ENCODE measurements at regions not wholly inside any gene's neighbourhood (a gene's known extent, or its start where the extent isn't known, plus 50 kb on each side); places are given as distances from the start of the nearest gene placed in this dataset.
"Not testable (repeated sequence)": the region's sequence is repeated elsewhere in the genome, so short reads cannot be mapped to it uniquely, and the experiment has no call there.

DNA sequence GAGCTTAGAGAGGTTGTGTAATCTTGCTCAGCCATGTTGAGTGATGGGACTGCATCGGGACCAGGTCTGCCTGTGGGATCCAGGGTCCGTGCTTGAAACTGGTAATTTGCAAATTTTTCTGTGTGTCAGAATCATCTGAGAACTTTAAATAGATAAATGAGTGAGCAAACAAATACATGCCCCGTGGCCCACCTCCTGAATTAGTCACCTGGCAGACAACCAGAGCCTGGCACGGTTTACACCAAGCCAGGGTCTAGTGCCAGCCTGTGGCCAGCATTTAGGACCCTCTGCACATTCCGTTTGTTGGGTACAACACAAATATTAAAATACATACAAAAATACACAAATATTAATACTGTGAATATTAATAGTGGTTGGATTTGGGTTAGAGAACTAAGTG lies 90.6 kb upstream of the STOX2 start:
- DNase-seq (ENCODE audit: low spot score): no peak

DNA sequence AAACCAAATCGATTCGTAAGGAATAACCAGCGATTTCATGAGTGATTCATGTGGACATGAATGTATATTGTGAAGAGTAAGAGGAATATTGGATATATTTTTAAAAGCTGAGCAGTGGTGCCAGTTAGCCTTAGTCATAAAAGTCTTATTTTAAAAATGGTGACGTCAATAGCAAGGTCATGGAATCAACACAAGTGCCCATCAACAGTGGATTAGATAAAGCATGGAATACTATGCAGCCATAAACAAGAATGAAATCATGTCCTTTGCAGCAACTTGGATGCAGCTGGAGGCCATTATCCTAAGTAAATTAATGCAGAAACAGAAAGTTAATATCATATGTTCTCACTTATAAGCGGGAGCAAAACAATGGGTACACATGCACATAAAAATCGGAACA lies 89.0 kb upstream of the STOX2 start:
- no peak for DNase-seq (ENCODE audit: low spot score)

DNA sequence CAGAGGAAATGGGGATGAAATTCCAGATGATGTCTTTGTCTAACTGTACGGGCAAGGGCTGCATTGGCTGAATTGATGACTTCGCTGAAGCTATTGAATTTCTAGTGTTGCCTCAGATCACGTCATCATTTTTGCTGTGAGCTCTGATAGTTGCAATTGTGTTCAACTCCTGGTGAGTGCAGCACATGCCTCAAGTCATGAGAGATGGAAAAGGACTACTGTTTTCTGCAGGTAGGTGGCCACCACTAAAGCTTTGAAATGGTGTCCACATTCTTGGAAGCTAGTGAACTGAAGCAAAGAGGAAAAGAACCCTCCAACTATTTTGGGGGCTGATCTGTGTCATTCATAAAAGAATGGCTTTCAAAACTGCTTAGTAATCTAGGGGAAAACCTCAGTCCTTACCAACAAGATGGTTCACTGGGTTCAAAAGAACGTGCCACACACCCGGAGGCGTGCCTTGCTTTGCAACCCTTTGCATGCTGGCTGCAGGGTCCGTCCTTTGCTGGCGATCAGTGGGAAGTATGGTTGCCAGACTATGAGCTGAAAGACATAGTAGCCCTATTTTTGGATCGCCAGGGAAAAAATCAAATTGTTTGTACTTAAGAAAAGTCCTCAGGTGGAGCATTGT lies 88.1 kb upstream of the STOX2 start:
- DNase-seq (ENCODE audit: low spot score): no peak

DNA sequence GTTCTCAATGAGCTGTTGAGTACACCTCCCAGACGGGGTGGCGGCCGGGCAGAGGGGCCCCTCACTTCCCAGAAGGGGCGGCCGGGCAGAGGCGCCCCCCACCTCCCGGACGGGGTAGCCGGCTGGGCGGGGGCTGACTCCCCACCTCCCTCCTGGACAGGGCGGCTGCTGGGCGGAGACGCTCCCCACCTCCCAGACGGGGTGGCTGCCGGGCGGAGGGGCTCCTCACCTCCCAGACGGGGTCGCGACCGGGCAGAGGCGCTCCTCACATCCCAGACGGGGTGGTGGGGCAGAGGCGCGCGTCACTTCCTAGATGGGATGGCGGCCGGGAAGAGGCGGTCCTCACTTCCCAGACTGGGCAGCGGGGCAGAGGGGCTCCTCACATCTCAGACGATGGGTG lies 86.5 kb upstream of the STOX2 start:
- not testable (repeated sequence) for DNase-seq (ENCODE audit: low spot score)

DNA sequence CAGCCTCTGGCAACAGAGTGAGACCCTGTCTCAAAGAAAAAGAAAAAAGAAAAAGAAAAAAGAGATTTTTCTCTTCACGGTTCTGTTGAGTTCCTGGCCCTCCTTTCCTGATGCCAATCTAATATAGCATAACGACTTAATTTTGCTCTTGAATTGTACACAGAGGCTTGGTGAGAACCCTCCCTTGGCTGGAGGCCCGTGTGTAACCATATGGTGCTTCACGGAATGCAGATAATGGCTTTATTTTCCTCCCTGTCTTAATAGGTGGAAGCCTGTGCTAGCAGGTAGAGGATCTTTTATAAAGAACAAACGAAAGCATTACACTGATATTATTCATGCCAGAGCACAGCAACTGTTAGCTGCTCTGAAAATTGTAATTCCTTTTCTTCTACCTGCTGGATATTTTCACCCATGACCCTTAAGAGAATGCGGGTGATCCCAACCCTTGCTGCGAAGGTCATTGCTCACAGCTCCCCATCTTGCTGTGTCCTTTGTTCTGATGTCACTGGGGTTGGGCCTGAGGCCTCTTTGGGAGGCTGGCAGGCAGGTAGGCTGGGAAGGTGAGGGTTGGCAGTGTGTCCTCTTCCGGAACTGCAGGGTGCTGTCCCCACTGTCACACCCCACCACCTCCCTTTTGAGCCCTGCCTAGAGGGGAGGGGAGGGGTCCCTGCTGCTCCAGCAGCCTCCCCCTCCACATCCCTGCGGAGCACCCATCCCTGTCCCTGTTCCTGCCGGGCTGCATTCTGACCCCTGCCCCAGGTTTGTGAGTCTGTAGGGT lies 83.8 kb upstream of the STOX2 start:
- DNase-seq (ENCODE audit: low spot score): no peak

DNA sequence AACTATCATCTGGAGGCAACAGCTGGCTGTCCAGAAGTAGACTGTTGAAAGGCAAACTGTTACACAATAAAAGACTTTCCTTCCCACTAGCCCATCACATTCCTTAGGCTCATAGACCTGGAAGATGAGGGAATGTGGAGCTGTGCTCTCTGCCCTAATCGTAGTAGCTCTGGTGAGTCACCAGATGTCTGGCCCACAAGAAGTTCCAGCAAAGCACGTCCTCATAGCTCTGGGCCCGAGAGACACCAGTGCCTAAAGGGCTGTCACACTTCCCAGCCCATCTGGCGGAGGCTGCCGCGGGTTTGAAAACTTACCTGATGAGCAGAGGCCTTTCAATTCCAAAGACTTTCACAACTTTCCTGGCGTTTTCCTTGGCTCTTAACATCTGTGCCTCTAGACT lies 81.7 kb upstream of the STOX2 start:
- no peak for DNase-seq (ENCODE audit: low spot score)

DNA sequence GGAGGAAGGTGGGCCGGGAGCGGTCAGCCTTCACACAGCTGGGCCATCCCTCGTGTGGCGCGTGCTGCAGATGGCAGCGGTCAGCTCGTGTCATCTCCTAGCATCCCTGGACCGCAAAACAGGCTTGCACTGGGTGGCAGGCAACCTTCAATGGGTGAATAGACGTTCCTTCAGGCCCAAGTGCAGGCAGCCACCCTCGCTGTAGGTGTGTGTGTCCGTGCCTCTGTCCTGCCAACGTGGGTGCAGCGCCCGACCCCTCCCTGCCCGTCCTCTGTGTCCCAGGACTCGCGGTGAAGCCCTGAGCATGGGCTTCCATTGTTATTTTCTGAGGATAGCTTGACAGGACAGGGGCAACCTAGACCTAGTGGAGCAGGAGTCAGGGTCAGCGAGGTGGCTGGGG lies 79.8 kb upstream of the STOX2 start:
- DNase-seq (ENCODE audit: low spot score): no peak

DNA sequence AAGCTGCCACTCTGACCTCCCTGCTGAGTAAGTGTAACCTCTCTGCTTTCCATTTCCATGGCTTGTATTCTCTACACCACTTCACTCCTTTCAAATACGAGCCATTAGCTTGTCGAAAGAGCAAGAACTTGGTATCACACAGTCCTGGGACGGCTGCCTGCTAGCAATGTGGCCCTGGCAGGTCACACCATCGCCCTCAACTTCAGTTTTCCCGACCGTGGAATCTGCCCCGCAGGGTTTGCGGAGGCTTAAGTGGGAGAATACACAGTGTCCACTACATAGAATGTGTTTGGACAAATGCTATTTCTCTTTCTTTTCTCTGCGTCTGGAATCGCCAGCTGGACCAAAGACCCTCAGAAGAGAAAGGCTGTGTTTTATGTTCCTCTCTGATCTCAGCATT lies 78.6 kb upstream of the STOX2 start:
- DNase-seq (ENCODE audit: low spot score): no peak

DNA sequence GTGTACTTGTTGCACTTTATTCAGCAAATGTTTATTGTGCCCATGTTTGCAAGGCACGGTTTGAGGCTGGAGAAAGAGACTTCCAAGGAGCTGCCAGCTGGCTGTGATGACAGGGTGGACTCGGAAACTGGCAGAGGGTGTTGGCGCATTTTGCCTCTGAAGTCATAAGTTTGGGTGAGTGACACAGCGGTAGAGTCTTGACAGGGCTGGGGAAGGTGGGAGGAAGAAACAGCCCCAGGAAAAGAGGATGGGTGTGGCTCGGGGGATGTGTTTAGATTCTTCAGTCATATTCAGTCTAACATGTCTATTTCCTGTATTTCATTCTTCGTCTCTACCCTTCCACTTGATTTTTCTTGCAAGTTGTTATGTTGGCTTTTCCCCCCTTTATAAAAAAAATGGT lies 77.0 kb upstream of the STOX2 start:
- no peak for DNase-seq (ENCODE audit: low spot score)

DNA sequence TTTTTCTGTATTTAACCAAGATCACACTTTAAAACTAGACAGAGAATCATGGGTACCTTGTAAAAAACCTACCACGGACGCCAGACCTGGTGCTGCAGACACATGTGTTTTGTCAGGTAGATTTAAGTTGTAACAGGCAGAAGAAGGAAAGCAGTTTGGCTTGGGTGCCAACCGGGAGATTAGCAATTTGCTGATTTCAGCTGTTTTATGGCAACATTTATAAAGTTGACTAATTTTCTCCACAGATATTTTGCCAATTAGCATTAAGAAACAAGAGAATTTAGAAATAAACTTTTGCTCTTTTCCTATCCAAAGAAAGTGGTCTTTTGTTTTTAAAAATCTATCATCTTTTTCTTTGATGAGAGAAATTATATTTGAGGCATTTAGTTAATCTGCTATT lies 76.3 kb upstream of the STOX2 start:
- DNase-seq (ENCODE audit: low spot score): no peak

DNA sequence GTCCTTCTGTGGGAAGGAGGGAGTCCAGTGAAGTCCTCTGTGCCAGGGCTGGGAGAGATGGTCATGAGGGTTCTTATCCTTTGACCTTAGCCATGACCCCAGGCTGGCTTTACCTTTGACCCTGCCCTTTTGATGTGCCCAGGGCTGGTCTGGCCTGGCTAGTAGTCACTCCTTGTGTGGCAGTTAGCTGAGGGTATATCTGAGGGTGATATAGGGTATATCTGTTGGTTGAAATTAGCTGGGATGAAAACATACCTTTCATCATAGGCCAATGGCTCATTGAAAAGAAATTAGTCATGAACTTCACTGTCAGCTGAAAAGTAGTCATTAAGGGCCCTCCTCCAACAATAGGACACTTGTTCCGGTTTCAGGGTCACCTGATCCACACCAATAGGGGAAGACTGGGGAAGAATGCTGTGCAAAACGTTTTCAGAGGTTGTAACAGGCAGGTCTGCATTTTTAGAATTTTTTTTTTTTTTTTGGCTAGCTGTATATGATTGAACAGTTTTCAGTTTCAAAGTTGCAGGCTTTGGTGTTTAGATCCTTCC lies 74.6 kb upstream of the STOX2 start:
- no peak for DNase-seq (ENCODE audit: low spot score)

DNA sequence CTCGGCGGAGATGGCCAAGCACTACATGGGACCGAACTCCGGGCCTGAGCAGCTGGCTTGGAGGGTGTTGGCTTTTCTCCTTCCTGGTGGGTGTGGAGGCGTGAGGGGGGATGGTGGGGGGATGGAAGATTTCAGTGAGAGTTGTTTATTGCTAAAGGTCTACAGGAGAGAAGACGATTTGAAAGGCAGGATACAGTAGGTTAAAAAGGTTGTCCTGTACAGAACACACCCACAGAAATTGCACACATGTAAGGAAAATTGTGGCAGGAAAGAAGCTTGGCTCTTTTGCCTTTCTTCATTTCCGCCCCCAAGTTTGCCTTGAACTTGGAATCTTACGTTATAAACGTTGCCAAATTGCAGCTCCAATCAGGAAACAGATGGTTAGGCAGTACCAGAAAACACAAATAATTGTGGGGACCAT lies 74.1 kb upstream of the STOX2 start:
- no peak for DNase-seq (ENCODE audit: low spot score)

DNA sequence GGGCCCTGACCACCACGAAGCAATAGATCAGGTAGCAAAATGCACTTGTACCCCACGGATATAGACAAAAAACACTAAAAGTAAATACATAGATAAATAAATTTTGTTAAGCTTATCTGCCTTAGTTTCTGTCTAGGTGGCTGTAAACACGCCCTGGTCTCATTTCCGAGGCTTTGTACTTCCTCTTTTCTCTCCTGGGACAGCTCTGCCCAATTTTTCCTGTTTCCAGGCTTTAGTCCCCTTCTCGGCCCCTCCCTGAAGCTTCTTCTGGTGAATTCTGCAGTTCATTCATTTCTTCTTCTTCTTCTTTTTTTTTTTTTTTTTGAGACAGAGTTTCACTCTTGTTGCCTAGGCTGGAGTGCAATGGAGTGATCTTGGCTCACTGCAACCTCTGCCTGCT lies 73.4 kb upstream of the STOX2 start:
- no peak for DNase-seq (ENCODE audit: low spot score)

DNA sequence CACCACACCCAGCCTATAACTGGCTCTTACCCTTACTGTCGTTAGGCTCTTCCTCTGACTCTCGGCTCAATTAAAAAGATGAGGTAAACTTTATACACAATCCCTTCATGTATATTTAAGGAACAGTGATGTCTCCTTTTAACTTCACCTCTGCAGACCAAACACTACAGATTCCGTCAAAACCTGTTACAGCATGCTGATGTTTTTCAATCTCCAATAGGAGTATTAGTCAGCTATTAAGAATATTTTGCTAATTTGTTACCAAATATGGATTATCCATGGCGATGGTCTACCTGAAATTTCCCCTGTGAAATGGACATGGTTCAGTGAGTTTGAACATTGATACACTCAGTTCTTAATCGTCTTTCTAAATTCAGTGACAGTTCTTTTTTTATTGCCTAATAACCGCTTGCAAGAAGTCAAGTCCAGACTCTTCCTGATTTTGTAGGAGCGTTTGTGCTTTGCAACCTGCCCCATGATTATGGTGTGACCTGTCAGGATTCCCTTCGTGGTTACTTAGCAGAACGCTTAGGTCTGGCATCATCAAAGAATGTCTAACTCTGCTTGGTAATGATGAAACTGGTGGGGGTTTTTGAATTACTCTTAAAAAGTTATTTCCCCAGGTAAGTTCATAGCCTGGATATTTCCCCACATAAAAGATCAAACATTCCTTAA lies 72.2 kb upstream of the STOX2 start:
- DNase-seq (ENCODE audit: low spot score): no peak

DNA sequence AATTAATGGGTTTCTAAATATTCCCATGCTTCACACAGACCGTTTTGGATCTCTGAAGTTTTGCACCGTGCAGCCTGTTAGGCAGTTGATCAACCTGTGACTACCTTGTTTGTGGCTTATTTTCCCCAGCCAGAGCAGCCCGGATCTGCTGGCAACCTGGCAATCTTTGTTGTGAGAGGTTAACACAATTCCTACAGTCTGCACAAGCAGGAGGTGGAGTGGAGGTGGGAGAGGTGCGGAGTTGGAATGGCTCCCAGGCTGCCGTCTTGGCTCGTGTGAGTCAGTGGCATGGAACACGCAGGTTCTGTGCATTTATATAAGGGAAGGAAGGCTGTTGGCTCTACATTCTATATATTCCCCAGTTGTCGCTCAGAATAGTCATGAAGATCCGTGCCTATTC lies 70.9 kb upstream of the STOX2 start:
- no peak for DNase-seq (ENCODE audit: low spot score)

DNA sequence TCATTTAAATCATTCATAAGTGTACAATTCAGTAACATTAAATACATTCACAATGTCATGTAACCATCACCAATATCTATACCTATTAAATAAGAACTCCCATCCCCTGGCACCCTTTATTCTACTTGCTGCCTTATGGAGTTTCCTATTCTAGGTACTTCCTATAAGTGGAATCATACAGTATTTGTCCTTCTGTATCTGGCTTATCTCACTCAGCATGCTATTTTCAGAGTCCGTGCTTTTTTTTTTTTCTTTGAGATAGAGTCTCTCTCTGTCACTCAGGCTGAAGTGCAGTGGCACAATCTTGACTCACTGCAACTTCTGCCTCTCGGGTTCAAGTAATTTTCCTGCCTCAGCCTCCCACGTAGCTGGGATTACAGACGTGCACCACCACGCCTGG lies 67.9 kb upstream of the STOX2 start:
- no peak for DNase-seq (ENCODE audit: low spot score)

DNA sequence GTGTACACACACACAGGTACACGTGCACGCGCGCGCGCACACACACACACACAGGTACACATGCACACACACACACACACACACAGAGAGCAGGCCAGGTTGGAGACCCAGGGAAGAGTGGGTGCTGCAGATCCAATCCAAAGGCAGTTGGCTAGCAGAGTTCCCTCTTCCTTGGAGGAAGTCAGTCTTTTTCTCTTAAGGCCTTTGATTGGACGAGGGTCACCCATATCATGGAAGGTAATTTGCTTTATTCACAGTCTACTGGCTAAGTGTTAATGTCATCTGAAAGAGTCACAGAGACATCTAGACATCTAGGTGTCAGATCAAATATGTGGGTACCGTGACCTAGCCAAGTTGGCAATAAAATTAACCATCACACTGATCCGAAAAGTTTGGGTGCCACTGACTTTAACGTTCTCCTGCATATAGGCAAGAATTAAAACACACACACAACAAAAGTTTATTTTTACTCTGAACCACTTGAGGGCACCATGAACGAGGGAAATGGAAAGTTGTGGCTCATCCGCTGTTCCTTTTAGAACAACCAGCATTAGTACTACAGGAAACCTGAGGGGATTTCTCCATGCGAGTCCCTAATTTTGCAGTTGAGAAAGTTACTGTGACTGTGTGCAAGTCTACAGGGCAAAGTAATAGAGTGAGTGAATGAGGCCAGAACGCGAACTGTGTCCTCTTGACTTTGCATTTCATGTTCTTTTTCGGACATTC lies 66.0 kb upstream of the STOX2 start:
- no peak for DNase-seq (ENCODE audit: low spot score)

DNA sequence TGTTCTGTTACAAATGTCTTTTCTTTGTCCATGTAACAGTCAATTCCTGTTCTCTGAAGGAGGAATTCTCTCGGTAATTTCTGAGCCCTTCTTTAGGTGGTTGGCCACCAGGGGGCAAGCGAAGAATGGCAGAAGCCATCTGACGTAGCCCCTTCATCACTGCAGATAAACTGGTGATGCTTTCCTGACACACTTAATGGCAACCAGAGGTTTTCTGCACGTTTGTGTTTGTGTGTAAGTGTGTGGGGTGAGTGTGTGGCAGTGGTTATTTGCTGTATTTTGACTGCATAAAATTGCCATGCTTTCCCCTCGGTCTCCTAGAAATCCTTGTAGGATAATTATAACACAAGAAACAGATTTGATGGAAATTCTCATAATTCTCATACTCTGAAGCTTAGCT lies 64.8 kb upstream of the STOX2 start:
- DNase-seq (ENCODE audit: low spot score): peak; percentile 78

DNA sequence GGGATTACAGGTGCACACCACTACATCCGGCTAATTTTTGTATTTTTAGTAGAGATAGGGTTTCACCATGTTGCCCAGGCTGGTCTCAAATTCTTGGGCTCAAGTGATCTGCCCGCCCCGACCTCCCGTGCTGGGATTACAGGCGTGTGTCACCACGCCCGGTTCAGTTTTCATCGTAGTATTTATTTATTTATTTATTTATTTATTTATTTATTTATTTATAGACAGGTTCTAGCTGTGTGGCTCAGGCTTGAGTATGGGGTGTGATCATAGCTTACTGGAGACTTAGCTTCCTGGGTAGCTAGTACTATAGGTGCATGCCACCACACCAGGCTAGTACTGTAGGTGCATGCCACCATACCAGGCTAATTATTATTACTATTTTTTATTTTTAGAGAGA lies 64.1 kb upstream of the STOX2 start:
- DNase-seq (ENCODE audit: low spot score): no peak

DNA sequence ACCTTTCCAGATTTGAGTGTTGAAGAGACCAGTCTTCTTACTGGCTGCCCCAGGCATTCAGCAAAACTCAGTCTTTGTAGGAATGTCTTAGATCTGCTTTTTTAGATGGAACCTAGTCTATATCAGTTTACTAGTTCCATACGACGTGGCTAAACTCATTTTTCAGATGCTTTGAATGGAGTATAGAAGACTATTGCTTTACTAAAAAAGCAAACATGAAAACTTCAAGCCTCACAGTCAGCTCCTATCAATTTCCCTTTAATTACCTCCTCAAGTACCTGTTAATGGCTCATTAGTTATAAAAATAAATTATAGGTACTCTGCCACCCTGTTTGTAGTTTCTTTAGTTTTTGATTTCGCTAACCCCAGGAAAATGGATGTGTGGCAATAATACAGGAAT lies 63.0 kb upstream of the STOX2 start:
- no peak for DNase-seq (ENCODE audit: low spot score)

DNA sequence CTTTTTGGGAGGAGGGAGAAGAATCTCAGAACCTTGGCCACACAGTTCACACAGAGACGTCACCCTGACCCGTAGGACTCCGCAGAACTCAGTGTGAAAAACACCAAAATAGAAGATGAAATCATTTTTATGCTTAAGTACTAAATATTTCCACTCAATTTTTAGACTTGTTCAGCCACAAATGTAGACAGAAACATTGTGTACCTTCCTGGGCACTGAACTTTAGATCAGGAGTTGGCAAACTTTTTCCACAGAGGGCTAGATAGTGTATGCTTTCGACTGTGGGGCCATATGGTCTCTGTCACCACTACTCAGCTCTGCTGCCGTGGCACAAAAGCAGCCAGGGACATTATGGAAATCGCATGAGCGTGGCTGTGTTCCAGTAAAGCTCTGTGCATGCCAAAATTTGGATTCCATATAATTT lies 61.8 kb upstream of the STOX2 start:
- DNase-seq (ENCODE audit: low spot score): no peak

DNA sequence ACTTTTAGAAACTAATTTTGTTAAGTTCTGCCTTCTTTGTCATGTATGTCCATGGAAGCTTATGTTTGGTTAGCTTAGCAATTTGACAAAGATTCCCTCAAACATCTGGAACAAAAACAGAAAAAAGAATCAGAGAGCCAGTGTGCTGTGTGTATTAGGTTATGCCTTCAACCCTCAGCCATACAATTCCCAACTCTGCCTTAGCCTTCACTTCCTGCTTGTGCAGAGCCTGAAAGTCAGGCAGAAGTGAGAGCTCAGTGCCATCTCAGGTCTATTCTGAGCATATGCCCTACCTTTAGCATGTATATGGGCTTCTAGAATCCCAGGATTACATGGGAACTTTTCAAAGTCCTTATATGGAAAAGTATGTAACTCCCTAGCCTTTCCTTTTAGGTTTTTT lies 58.2 kb upstream of the STOX2 start:
- DNase-seq (ENCODE audit: low spot score): no peak
